Vagina (tissue), 2 donors: ENCODE measurements at regions not wholly inside any gene's neighbourhood (a gene's known extent, or its start where the extent isn't known, plus 50 kb on each side); places are given as distances from the start of the nearest gene placed in this dataset.

Experiments
- DNase-seq, 2 donors: peaks; one replicate each; pipeline ENCODE4 v3.0.0-alpha.2; 2017; ENCODE audit errors: extremely low spot score in 2 of 2
- H3K27ac ChIP-seq: fragments of 200-600 bp; sonication (generic); one replicate; pipeline ENCODE4 v1.5.1; 2019
- H3K27me3 ChIP-seq: fragments of 200-600 bp; sonication (generic); one replicate; pipeline ENCODE4 v1.5.1; 2019
- H3K36me3 ChIP-seq, 2 donors: fragments of 200-600 bp; sonication (generic); one replicate each; pipeline ENCODE4 v1.5.1; 2017 to 2019
- H3K4me1 ChIP-seq: fragments of 200-600 bp; sonication (generic); one replicate; pipeline ENCODE4 v1.5.1; 2019
- H3K4me3 ChIP-seq, 2 donors: fragments of 200-600 bp; sonication (generic); 1 replicate in 1 of 2; 2 replicates in 1 of 2; pipeline ENCODE4 v1.5.1; 2016 to 2019
- H3K9me3 ChIP-seq: fragments of 200-600 bp; sonication (generic); one replicate; pipeline ENCODE4 v1.5.1; 2019
- POLR2A ChIP-seq, 2 donors: fragments of 450-650 bp; IDR thresholded peaks; one replicate each; pipeline ENCODE4 v1.6.1; 2017; ENCODE audit warnings: antibody characterized with exemption in 2 of 2, mild to moderate bottlenecking in 2 of 2, moderate library complexity in 2 of 2
- POLR2AphosphoS5 ChIP-seq, 2 donors: sonication (generic); formaldehyde crosslinking; IDR thresholded peaks; one replicate each; pipeline ENCODE4 v1.9.0; 2017; ENCODE audit warnings: antibody characterized with exemption in 2 of 2, mild to moderate bottlenecking in 2 of 2, low read depth in 1 of 2; ENCODE audit not compliant: insufficient read depth in 1 of 2
- intact Hi-C: fragments of 100-400 bp; cut with DNase I; formaldehyde crosslinking; loops from one replicate; pipeline ENCODE4 v1.15.1; 2023
- TF ChIP-seq, protein P1 (sequence below), 3 experiments: fragments of 450-650 bp in 2 of 3; fragments of 200-600 bp in 1 of 3; sonication (generic) in 1 of 3; IDR thresholded peaks; one replicate each; pipeline ENCODE4 v1.5.1; 2017 to 2019; ENCODE audit warnings: antibody characterized with exemption in 3 of 3, mild to moderate bottlenecking in 2 of 3, moderate library complexity in 2 of 3

DNA sequence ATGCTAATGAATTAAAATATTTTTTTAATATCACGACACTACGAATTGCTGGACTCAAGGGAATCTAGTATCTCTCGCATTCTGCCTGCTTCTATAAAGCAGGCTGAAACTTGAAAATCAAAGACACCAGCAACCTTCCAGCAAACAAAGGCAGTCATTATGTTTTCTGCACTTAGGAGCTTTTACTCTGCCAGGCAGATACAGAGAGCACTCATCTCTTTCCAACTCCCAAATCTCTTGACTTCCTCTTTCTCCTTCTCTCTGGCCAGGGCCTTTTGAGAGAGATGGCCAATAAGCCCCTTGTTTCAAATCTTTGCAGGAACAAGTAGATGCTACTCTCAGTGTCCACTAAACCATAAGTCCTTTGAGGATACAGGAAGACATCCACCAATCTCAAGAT lies 95.2 kb upstream of the KLF3 start:
- H3K9me3 ChIP-seq, result no peaks in the 10 kb centered on the region
- intact Hi-C loops, result no loop called here
- TF ChIP-seq POLR2AphosphoS5 (IDR thresholded peaks at IDR 0.05; ENCODE audit: insufficient read depth in 1 of 2, low read depth in 1 of 2) (no peak), POLR2A (IDR thresholded peaks at IDR 0.05) (no peak)
- TF ChIP-seq, protein P1, sequence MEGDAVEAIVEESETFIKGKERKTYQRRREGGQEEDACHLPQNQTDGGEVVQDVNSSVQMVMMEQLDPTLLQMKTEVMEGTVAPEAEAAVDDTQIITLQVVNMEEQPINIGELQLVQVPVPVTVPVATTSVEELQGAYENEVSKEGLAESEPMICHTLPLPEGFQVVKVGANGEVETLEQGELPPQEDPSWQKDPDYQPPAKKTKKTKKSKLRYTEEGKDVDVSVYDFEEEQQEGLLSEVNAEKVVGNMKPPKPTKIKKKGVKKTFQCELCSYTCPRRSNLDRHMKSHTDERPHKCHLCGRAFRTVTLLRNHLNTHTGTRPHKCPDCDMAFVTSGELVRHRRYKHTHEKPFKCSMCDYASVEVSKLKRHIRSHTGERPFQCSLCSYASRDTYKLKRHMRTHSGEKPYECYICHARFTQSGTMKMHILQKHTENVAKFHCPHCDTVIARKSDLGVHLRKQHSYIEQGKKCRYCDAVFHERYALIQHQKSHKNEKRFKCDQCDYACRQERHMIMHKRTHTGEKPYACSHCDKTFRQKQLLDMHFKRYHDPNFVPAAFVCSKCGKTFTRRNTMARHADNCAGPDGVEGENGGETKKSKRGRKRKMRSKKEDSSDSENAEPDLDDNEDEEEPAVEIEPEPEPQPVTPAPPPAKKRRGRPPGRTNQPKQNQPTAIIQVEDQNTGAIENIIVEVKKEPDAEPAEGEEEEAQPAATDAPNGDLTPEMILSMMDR (IDR thresholded peaks at IDR 0.05), result no peak
- H3K27ac ChIP-seq, result no peak overlapping the region
- H3K36me3 ChIP-seq, result no peaks in the 10 kb centered on the region
- no peak overlapping the region for H3K4me3 ChIP-seq
- no peak for DNase-seq
- H3K4me1 ChIP-seq, result peaks cover 13% of the 10 kb centered on the region
- no peaks in the 10 kb centered on the region for H3K27me3 ChIP-seq

DNA sequence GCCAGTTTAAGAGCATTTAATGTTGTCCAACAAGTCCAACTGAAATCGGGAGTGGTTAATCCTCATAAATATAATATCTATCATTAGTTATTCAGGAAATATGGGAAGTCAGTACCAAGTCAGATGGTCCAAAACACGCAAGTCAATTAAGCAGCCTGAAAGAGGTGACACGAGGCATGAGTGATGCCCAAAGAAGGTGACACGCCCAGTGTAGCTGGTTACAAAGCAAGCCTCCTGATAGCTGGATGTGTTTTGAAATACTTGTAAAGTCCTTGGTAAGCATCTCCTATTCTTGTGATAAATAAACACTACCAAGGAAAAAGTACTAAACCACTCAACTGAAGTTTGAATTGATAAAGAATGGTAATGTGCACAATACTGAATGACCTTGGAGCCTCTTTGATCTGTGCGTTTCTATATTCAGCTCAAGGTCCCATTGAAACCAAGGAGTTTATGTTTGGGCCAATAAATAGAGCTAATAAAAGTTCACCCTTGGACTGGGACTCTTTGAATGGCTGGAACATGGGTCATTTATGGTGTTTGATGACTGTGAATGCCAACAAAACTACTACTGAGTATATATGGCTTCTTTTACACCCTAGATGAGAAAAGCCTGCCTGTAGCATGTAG lies 93.2 kb upstream of the KLF3 start:
- Histone ChIP-seq H3K9me3 (no peaks in the 10 kb centered on the region), H3K27me3 (no peaks in the 10 kb centered on the region), H3K4me3 (no peak overlapping the region), H3K4me1 (no peaks in the 10 kb centered on the region), H3K36me3 (no peaks in the 10 kb centered on the region), H3K27ac (no peak overlapping the region)
- DNase-seq, result no peak
- intact Hi-C loops, result no loop called here
- TF ChIP-seq, protein P1 (IDR thresholded peaks at IDR 0.05), result no peak
- TF ChIP-seq POLR2A (IDR thresholded peaks at IDR 0.05), result no peak
- no peak for TF ChIP-seq POLR2AphosphoS5 (IDR thresholded peaks at IDR 0.05; ENCODE audit: insufficient read depth in 1 of 2, low read depth in 1 of 2)

DNA sequence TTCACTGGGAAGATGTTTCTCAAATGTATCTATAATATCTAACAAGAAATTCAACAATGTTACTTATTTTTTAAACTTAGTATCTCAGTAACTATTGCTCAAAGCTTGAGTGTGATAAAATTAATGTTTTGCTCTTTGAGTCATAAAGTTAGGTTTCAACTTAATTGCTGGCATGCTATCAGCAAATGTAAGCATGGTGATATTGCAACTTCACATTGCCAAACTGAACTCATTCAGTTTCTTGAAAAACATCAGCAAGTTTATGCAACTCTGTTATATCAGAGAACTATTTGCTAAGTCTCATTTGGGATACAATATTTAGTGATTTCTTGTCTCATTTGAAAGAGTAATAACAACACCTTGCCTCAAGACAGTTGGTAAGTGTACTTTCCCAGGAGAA lies 91.2 kb upstream of the KLF3 start:
- no peaks in the 10 kb centered on the region for H3K9me3 ChIP-seq
- TF ChIP-seq POLR2A (IDR thresholded peaks at IDR 0.05) (no peak), POLR2AphosphoS5 (IDR thresholded peaks at IDR 0.05; ENCODE audit: insufficient read depth in 1 of 2, low read depth in 1 of 2) (no peak)
- TF ChIP-seq, protein P1 (IDR thresholded peaks at IDR 0.05), result no peak
- H3K27ac ChIP-seq, result no peak overlapping the region
- no peak overlapping the region for H3K4me3 ChIP-seq
- no peaks in the 10 kb centered on the region for H3K27me3 ChIP-seq
- DNase-seq, result no peak
- intact Hi-C loops, result no loop called here
- H3K36me3 ChIP-seq, result no peaks in the 10 kb centered on the region
- no peaks in the 10 kb centered on the region for H3K4me1 ChIP-seq

DNA sequence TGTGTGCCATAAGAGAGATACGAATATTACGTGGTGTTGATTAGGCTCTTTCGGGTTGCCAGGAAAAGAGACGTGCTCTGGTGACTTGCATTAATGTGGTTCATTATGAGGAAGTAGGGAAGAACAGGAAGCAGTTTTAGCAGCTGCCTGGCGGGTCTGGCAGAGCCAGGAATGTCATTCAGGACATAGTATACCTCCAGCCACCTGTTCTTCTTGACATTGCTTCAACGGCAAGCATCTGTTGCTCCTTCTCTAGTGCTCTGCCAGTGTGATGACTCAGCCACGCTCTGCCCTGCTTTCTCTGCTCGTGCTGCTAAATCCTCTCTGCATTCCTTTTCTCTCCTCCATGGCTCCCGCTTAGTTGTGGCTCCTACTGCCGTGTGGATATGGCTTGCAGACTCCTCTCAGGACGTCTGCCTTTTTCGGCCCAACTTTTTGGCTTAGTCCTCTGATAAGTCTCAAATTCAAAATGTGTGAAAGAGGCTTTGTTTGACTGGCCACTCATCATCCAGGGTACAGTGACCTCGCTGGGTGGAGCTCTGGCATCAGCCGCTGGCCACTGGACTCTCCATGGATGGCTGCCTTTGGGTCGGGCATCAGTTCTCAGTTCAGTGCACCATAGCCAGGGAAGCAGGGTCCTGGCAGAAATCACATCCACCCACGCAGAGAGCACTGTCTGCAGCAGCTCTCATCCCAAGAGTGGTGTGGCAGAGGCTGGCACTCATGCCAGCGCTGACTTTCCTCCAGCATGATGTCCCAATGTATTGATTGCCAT lies 89.3 kb upstream of the KLF3 start:
- H3K4me3 ChIP-seq, result no peak overlapping the region
- intact Hi-C loops, result no loop called here
- no peaks in the 10 kb centered on the region for H3K4me1 ChIP-seq

More for the DNA sequence above, 89.3 kb upstream of the KLF3 start:
- DNase-seq, result no peak
- TF ChIP-seq, protein P1 (IDR thresholded peaks at IDR 0.05), result no peak
- TF ChIP-seq POLR2A (IDR thresholded peaks at IDR 0.05) (no peak), POLR2AphosphoS5 (IDR thresholded peaks at IDR 0.05; ENCODE audit: insufficient read depth in 1 of 2, low read depth in 1 of 2) (no peak)
- Histone ChIP-seq H3K36me3 (no peaks in the 10 kb centered on the region), H3K27ac (no peak overlapping the region), H3K27me3 (no peaks in the 10 kb centered on the region), H3K9me3 (no peaks in the 10 kb centered on the region)
